GM12878 (cell line): ENCODE measurements at regions not wholly inside any gene's neighbourhood (a gene's known extent, or its start where the extent isn't known, plus 50 kb on each side); places are given as distances from the start of the nearest gene placed in this dataset.

Experiments used
- HDAC6 ChIP-seq: fragments of 200-600 bp; sonication (generic); IDR thresholded peaks from one replicate; pipeline ENCODE4 v1.8.0; 2017; ENCODE audit warnings: antibody characterized with exemption; ENCODE audit not compliant: unreplicated experiment
- POLR2A ChIP-seq: IDR thresholded peaks from 2 replicates; pipeline ENCODE4 v1.6.1; 2011; ENCODE audit warnings: low read depth, mild to moderate bottlenecking, low read length
- SRF ChIP-seq, 2 experiments: IDR thresholded peaks; 2 replicates each; pipeline ENCODE4 v1.6.1; 2011; ENCODE audit warnings: low read depth in 2 of 2, low read length in 2 of 2, mild to moderate bottlenecking in 1 of 2, moderate library complexity in 1 of 2
- STAT3 ChIP-seq: IDR thresholded peaks from 2 replicates; pipeline ENCODE4 v1.6.1; 2011; ENCODE audit warnings: low read depth, low read length, improper control_type of control experiment

DNA sequence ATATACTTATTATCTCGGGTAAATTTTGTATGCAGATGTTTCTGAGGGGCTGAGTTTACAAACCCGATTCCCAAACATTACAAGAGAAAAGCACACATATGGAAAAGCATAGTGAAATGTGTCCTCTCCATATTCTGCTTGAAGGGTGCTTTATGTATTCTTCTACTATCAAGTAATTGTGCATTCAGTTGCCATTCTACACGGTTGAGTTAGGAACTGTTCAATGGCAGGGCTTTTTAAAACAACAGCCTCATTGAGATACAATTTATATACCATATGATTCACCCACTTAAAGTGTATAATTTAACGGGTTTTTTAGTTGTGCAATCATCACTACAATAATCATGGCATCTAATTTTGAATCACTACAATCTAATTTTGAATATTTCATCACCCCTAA lies 138.4 kb upstream of the DLGAP1 start:
- TF ChIP-seq STAT3 (no peak), POLR2A (no peak), SRF (IDR thresholded peaks at IDR 0.05; ENCODE audit: low read depth in 2 of 2, low read length in 2 of 2) (no peak), HDAC6 (no peak)
